ENCODE measurements at regions not wholly inside any gene's neighbourhood (a gene's known extent, or its start where the extent isn't known, plus 50 kb on each side); places are given as distances from the start of the nearest gene placed in this dataset.

- Histone ChIP-seq H3K36me3 (ENCODE audit: control insufficient read depth in 2 of 2, extremely low read depth in 1 of 2, insufficient read depth in 2 of 2, low read length in 2 of 2) (no peaks in the 10 kb centered on the region), H3K4me2 (ENCODE audit: control insufficient read depth, extremely low read depth, insufficient read depth, low read depth, low read length) (no peak overlapping the region), H3K9ac (ENCODE audit: control insufficient read depth, extremely low read depth, insufficient read depth, low read length) (no peak overlapping the region), H4K20me1 (ENCODE audit: control insufficient read depth, extremely low read depth, insufficient read depth, low read length) (no peaks in the 10 kb centered on the region), H3K27me3 (ENCODE audit: control insufficient read depth, extremely low read depth, insufficient read depth, low read length) (no peaks in the 10 kb centered on the region), H2AFZ (ENCODE audit: control insufficient read depth, low read length) (no peak overlapping the region), H3K79me2 (ENCODE audit: control insufficient read depth, insufficient read depth, low read length) (no peaks in the 10 kb centered on the region), H3K9me1 (ENCODE audit: control insufficient read depth, extremely low read depth, insufficient read depth, low read length) (no peaks in the 10 kb centered on the region), H3K4me3 (ENCODE audit: control insufficient read depth in 2 of 3, extremely low read depth in 1 of 3, insufficient read depth in 2 of 3, low read depth in 1 of 3, low read length in 3 of 3) (no peak overlapping the region), H3K9me3 (ENCODE audit: control insufficient read depth, low read depth, low read length) (no peaks in the 10 kb centered on the region), H3K27ac (ENCODE audit: control insufficient read depth, insufficient read depth, low read length) (no peak overlapping the region), H3K4me1 (ENCODE audit: control insufficient read depth, extremely low read depth, insufficient read depth, low read length) (no peaks in the 10 kb centered on the region)
- no peak for FAIRE-seq
- no peak for DNase-seq (ENCODE audit: low read depth, low spot score)
- dilution Hi-C loops (cut with MboI; ENCODE audit: extremely low pct_ligation_motif_present, low sequenced_read_pairs) = no loop called here
- TF ChIP-seq, protein P1, sequence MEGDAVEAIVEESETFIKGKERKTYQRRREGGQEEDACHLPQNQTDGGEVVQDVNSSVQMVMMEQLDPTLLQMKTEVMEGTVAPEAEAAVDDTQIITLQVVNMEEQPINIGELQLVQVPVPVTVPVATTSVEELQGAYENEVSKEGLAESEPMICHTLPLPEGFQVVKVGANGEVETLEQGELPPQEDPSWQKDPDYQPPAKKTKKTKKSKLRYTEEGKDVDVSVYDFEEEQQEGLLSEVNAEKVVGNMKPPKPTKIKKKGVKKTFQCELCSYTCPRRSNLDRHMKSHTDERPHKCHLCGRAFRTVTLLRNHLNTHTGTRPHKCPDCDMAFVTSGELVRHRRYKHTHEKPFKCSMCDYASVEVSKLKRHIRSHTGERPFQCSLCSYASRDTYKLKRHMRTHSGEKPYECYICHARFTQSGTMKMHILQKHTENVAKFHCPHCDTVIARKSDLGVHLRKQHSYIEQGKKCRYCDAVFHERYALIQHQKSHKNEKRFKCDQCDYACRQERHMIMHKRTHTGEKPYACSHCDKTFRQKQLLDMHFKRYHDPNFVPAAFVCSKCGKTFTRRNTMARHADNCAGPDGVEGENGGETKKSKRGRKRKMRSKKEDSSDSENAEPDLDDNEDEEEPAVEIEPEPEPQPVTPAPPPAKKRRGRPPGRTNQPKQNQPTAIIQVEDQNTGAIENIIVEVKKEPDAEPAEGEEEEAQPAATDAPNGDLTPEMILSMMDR (optimal IDR thresholded peaks at IDR 0.05 in 1 of 3, IDR thresholded peaks at IDR 0.05 in 1 of 3, conservative IDR thresholded peaks at IDR 0.05 in 1 of 3; ENCODE audit: extremely low read depth in 1 of 3, insufficient read depth in 2 of 3, low read length in 3 of 3) = no peak
- no peak for TF ChIP-seq EZH2 (IDR thresholded peaks at IDR 0.05; ENCODE audit: low read length)
These were observed 135.7 kb upstream of the SLCO3A1 start for GRCh38 chr15:91717811-91718210.

DNA sequence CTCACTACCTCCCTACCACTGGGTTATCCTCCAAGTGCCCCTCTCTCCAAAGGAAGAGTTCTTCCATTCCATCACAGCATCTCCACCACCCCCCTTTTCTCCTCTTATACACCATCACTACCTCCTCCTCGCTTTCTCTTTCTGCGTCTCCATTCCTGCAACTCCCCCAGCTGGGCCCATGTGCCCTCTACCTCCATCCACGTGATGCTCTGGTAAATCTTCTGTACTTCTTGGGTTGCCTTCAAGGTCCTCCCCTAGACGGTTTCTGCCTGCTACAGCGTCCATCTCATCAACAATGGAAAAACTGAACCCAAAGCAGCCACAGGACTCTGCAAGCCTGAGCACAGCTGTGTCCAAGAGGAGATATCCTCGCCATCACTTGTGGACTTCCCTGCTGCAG lies 129.5 kb upstream of the SLCO3A1 start:
- H3K9ac ChIP-seq (ENCODE audit: control insufficient read depth, extremely low read depth, insufficient read depth, low read length) = no peak overlapping the region
- no peak overlapping the region for H3K27ac ChIP-seq (ENCODE audit: control insufficient read depth, insufficient read depth, low read length)
- H3K4me2 ChIP-seq (ENCODE audit: control insufficient read depth, extremely low read depth, insufficient read depth, low read depth, low read length) = no peak overlapping the region
- no peaks in the 10 kb centered on the region for H3K9me1 ChIP-seq (ENCODE audit: control insufficient read depth, extremely low read depth, insufficient read depth, low read length)
- no peaks in the 10 kb centered on the region for H3K9me3 ChIP-seq (ENCODE audit: control insufficient read depth, low read depth, low read length)
- dilution Hi-C loops (cut with MboI; ENCODE audit: extremely low pct_ligation_motif_present, low sequenced_read_pairs) = no loop called here
- no peak overlapping the region for H2AFZ ChIP-seq (ENCODE audit: control insufficient read depth, low read length)
- FAIRE-seq = no peak
- no peak for TF ChIP-seq EZH2 (IDR thresholded peaks at IDR 0.05; ENCODE audit: low read length)
- TF ChIP-seq, protein P1 (optimal IDR thresholded peaks at IDR 0.05 in 1 of 3, IDR thresholded peaks at IDR 0.05 in 1 of 3, conservative IDR thresholded peaks at IDR 0.05 in 1 of 3; ENCODE audit: extremely low read depth in 1 of 3, insufficient read depth in 2 of 3, low read length in 3 of 3) = no peak
- H3K36me3 ChIP-seq (ENCODE audit: control insufficient read depth in 2 of 2, extremely low read depth in 1 of 2, insufficient read depth in 2 of 2, low read length in 2 of 2) = no peaks in the 10 kb centered on the region
- DNase-seq (ENCODE audit: low read depth, low spot score) = no peak
- no peaks in the 10 kb centered on the region for H3K27me3 ChIP-seq (ENCODE audit: control insufficient read depth, extremely low read depth, insufficient read depth, low read length)
- no peaks in the 10 kb centered on the region for H3K79me2 ChIP-seq (ENCODE audit: control insufficient read depth, insufficient read depth, low read length)
- H3K4me1 ChIP-seq (ENCODE audit: control insufficient read depth, extremely low read depth, insufficient read depth, low read length) = no peaks in the 10 kb centered on the region
- no peaks in the 10 kb centered on the region for H4K20me1 ChIP-seq (ENCODE audit: control insufficient read depth, extremely low read depth, insufficient read depth, low read length)
- H3K4me3 ChIP-seq (ENCODE audit: control insufficient read depth in 2 of 3, extremely low read depth in 1 of 3, insufficient read depth in 2 of 3, low read depth in 1 of 3, low read length in 3 of 3) = no peak overlapping the region

Measured in keratinocyte (primary cell).